ENCODE measurements at regions not wholly inside any gene's neighbourhood (a gene's known extent, or its start where the extent isn't known, plus 50 kb on each side); places are given as distances from the start of the nearest gene placed in this dataset.

DNA sequence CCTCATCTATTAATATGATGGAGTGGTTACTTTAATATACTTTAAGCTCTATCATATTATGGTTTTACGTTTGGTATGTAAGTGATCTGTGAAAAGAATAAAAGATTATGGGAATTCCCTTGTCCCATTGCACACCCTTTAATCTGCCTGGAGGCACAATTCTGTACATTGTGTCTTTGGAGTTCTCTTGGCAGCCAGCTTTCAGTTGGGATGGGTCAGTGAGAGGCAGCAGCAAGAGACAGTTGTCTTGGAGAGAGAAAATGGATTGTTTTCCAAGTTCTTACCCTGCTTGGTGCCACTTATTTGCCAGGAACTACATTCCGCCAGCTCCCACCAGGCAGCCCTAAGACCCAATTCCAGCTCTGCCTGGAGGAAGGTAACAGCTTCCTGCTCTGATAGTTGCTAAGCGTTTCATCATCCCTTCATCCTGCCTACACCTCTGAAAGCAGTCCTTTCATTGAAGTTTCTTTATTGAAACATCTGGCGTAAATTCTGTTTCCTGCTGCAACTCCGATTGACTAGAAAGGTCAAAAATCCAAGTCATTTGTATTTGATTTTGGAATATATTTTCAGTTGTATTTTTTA, 365.2 kb downstream of the AKAIN1 start:
- WGBS, 2 donors, result 68 to 71% methylated on average over 5 of the region's 5 CpGs
- H3K36me3 ChIP-seq, result no peaks in the 10 kb centered on the region
- no peak for DNase-seq

GRCh38 chr18:4831127-4831526, 365.9 kb downstream of the AKAIN1 start:
- 63 to 68% methylated on average over 2 of the region's 2 CpGs for WGBS, 2 donors

More for the DNA sequence above, 365.2 kb downstream of the AKAIN1 start:
- Histone ChIP-seq H3K4me3 (replicated peaks in 1 of 3) (no peak overlapping the region), H3K9me3 (no peaks in the 10 kb centered on the region), H3K4me1 (no peaks in the 10 kb centered on the region), H3K27ac (no peak overlapping the region), H3K27me3 (no peaks in the 10 kb centered on the region)
- TF ChIP-seq CTCF (IDR thresholded peaks at IDR 0.05), result no peak
- no peak for TF ChIP-seq POLR2A (IDR thresholded peaks at IDR 0.05)
- intact Hi-C loops (cut with DNase I), result no loop called here

DNA sequence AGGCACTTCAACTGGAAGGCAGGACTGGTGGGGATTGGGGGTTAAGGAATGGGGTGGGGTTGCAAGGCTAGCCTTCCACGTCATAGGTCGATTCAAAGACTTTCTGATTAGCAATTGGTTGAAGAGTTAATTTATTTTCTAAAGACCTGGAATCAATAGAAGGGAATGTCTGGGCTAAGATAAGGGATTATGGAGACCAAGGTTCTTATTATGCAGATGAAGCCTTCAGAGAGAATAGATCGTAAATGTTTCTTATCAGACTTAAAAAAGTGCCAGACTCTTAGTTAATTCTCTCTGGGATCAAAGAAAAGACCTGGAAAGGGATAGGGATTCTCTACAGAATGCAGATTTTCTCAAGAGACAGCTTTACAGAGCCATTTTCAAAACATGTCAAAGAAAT, 368.0 kb upstream of the DLGAP1 start:
- 76 to 78% methylated on average over 3 of the region's 3 CpGs for WGBS, 2 donors
- no peaks in the 10 kb centered on the region for H3K27me3 ChIP-seq
- TF ChIP-seq CTCF (IDR thresholded peaks at IDR 0.05), result no peak
- no peak for TF ChIP-seq POLR2A (IDR thresholded peaks at IDR 0.05)

More at GRCh38 chr18:4831127-4831526, 365.9 kb downstream of the AKAIN1 start:
- TF ChIP-seq CTCF (IDR thresholded peaks at IDR 0.05), result no peak
- TF ChIP-seq POLR2A (IDR thresholded peaks at IDR 0.05), result no peak
- H3K36me3 ChIP-seq, result no peaks in the 10 kb centered on the region
- H3K27ac ChIP-seq, result no peak overlapping the region
- no peaks in the 10 kb centered on the region for H3K9me3 ChIP-seq
- no peaks in the 10 kb centered on the region for H3K27me3 ChIP-seq
- no peak overlapping the region for H3K4me3 ChIP-seq (replicated peaks in 1 of 3)
- intact Hi-C loops (cut with DNase I), result no loop called here
- H3K4me1 ChIP-seq, result no peaks in the 10 kb centered on the region
- DNase-seq, result no peak

GRCh38 chr18:4821801-4822200, 366.7 kb upstream of the DLGAP1 start:
- H3K27ac ChIP-seq, result no peak overlapping the region
- H3K36me3 ChIP-seq, result no peaks in the 10 kb centered on the region
- H3K4me3 ChIP-seq (replicated peaks in 1 of 3), result no peak overlapping the region
- no peaks in the 10 kb centered on the region for H3K4me1 ChIP-seq
- no peaks in the 10 kb centered on the region for H3K9me3 ChIP-seq
- no peak for DNase-seq
- no peaks in the 10 kb centered on the region for H3K27me3 ChIP-seq
- intact Hi-C loops (cut with DNase I), result no loop called here
- WGBS, 2 donors, result 64 to 74% methylated on average over 2 of the region's 2 CpGs
- no peak for TF ChIP-seq CTCF (IDR thresholded peaks at IDR 0.05)

More for the DNA sequence above, 368.0 kb upstream of the DLGAP1 start:
- no peak for DNase-seq
- no peak overlapping the region for H3K27ac ChIP-seq
- H3K4me3 ChIP-seq (replicated peaks in 1 of 3), result no peak overlapping the region
- intact Hi-C loops (cut with DNase I), result no loop called here
- no peaks in the 10 kb centered on the region for H3K4me1 ChIP-seq
- H3K36me3 ChIP-seq, result no peaks in the 10 kb centered on the region
- H3K9me3 ChIP-seq, result no peaks in the 10 kb centered on the region

GRCh38 chr18:4817665-4818064, 362.6 kb upstream of the DLGAP1 start:
- TF ChIP-seq CTCF (IDR thresholded peaks at IDR 0.05) (no peak), POLR2A (IDR thresholded peaks at IDR 0.05) (no peak)
- Histone ChIP-seq H3K36me3 (no peaks in the 10 kb centered on the region), H3K9me3 (no peaks in the 10 kb centered on the region), H3K27me3 (no peaks in the 10 kb centered on the region), H3K27ac (no peak overlapping the region), H3K4me3 (replicated peaks in 1 of 3) (no peak overlapping the region), H3K4me1 (no peaks in the 10 kb centered on the region)
- intact Hi-C loops (cut with DNase I), result no loop called here
- 79 to 91% methylated on average over 1 of the region's 1 CpG for WGBS, 2 donors
- no peak for DNase-seq
